OCI-LY3 (cell line): ENCODE measurements at regions not wholly inside any gene's neighbourhood (a gene's known extent, or its start where the extent isn't known, plus 50 kb on each side); places are given as distances from the start of the nearest gene placed in this dataset.

Experiments
- H2AFZ ChIP-seq: fragments of 200-600, 300-600 bp; shearing (Covaris generic); 2 replicates; pipeline ENCODE4 v1.6.0; 2014; ENCODE audit warnings: antibody characterized with exemption, low read depth, low read length
- H3K27ac ChIP-seq: fragments of 200-600, 300-600 bp; sonication (generic); 2 replicates; pipeline ENCODE4 v1.5.1; 2014; ENCODE audit warnings: mild to moderate bottlenecking, low read length, moderate library complexity, mixed read lengths
- H3K27me3 ChIP-seq: fragments of 200-600, 300-600 bp; sonication (generic); 2 replicates; pipeline ENCODE4 v1.6.1; 2014; ENCODE audit warnings: low read depth, low read length, mixed read lengths
- H3K36me3 ChIP-seq: fragments of 200-600, 300-600 bp; sonication (generic); replicated peaks from 2 replicates; pipeline ENCODE3; 2014; ENCODE audit warnings: low read depth, low read length, mixed read lengths
- H3K4me1 ChIP-seq: fragments of 300-600, 200-600 bp; sonication (generic); 2 replicates; pipeline ENCODE4 v1.6.1; 2014; ENCODE audit warnings: low read length, mixed read lengths
- H3K4me2 ChIP-seq: fragments of 200-600, 300-600 bp; sonication (generic); 2 replicates; pipeline ENCODE4 v1.6.1; 2014; ENCODE audit warnings: low read length, mixed read lengths
- H3K4me3 ChIP-seq: fragments of 300-600, 200-600 bp; sonication (generic); 2 replicates; pipeline ENCODE4 v1.5.1; 2014; ENCODE audit warnings: antibody characterized with exemption, mild to moderate bottlenecking, low read length, moderate library complexity
- H3K79me2 ChIP-seq: fragments of 300-600, 200-600 bp; shearing (Covaris generic); 2 replicates; pipeline ENCODE4 v1.6.1; 2014; ENCODE audit warnings: mild to moderate bottlenecking, low read length, mixed read lengths
- H3K9ac ChIP-seq: fragments of 300-600, 200-600 bp; shearing (Covaris generic); 2 replicates; pipeline ENCODE4 v1.6.0; 2014; ENCODE audit warnings: mild to moderate bottlenecking, low read length, moderate library complexity
- H3K9me3 ChIP-seq: fragments of 200-600, 300-600 bp; shearing (Covaris generic); 2 replicates; pipeline ENCODE4 v1.6.1; 2014; ENCODE audit warnings: low read length, mixed read lengths; ENCODE audit not compliant: insufficient read depth
- H4K20me1 ChIP-seq: fragments of 200-600, 300-600 bp; sonication (generic); 2 replicates; pipeline ENCODE4 v1.6.1; 2016; ENCODE audit warnings: low read length, mixed read lengths; ENCODE audit not compliant: insufficient read depth
- CTCF ChIP-seq: fragments of 200-600, 300-600 bp; sonication (generic); IDR thresholded peaks from 2 replicates; pipeline ENCODE4 v1.5.1; 2014; ENCODE audit warnings: antibody characterized with exemption, low read length, low read depth
- EZH2phosphoT487 ChIP-seq: fragments of 200-600 bp; shearing (Covaris generic); IDR thresholded peaks from 2 replicates; pipeline ENCODE4 v1.6.1; 2018; ENCODE audit warnings: antibody characterized with exemption, mixed run types, low read depth

GRCh38 chr2:217711188-217711587 lies 291.6 kb downstream of the TNS1 start:
- Histone ChIP-seq H3K27ac (no peak overlapping the region), H2AFZ (no peak overlapping the region), H3K4me1 (no peaks in the 10 kb centered on the region), H3K79me2 (no peaks in the 10 kb centered on the region), H3K9me3 (no peaks in the 10 kb centered on the region), H3K4me3 (no peak overlapping the region), H3K9ac (no peak overlapping the region), H3K27me3 (peaks cover 27% of the 10 kb centered on the region), H3K4me2 (no peak overlapping the region), H3K36me3 (no peaks in the 10 kb centered on the region), H4K20me1 (no peaks in the 10 kb centered on the region)
- TF ChIP-seq EZH2phosphoT487, result no peak
- no peak for TF ChIP-seq CTCF

GRCh38 chr2:217710211-217710765 lies 292.5 kb downstream of the TNS1 start:
- TF ChIP-seq EZH2phosphoT487 (no peak), CTCF (no peak)
- Histone ChIP-seq H3K79me2 (no peaks in the 10 kb centered on the region), H3K4me1 (no peaks in the 10 kb centered on the region), H4K20me1 (no peaks in the 10 kb centered on the region), H3K27me3 (peaks cover 27% of the 10 kb centered on the region), H3K9ac (no peak overlapping the region), H3K4me3 (no peak overlapping the region), H3K9me3 (no peaks in the 10 kb centered on the region), H2AFZ (no peak overlapping the region), H3K27ac (no peak overlapping the region), H3K4me2 (no peak overlapping the region), H3K36me3 (no peaks in the 10 kb centered on the region)

DNA sequence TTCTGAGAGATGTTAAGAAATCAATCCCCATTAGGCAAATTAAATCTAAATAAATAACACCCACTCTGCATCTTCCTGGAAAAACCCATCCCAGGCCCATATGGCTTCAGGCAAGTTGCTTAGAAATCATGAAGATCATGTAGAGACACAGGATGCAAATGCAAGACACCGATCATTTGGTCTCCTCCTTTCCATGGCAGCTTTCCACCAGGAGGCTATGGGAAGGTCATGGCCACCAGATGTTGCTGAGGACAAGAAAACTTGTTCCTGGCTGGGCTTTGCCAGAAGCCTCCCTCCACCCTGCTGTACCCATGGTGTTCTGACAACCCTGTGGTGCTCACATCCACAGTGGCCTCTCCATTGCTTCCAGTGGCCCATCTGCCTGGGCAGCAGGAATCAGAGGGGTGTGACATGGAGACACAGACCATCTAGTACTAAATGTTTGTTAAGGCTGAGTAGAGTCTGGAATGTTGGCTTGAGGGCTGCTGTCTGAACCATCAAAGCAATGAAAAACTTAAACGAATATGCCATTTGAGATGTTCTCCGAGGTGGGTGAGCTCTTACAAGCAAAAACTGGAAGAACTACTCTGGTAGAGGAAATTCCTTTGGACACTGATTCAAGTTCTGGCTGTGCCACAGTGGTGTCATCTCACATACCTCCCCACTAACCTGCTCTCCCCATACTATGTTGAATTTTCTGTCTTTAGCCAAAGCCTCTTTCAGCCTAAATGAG lies 293.2 kb downstream of the TNS1 start:
- Histone ChIP-seq H3K9ac (no peak overlapping the region), H4K20me1 (no peaks in the 10 kb centered on the region), H3K36me3 (no peaks in the 10 kb centered on the region), H2AFZ (no peak overlapping the region), H3K27me3 (peaks cover 27% of the 10 kb centered on the region), H3K9me3 (no peaks in the 10 kb centered on the region), H3K27ac (no peak overlapping the region), H3K79me2 (no peaks in the 10 kb centered on the region), H3K4me3 (no peak overlapping the region), H3K4me1 (no peaks in the 10 kb centered on the region), H3K4me2 (no peak overlapping the region)
- no peak for TF ChIP-seq EZH2phosphoT487
- no peak for TF ChIP-seq CTCF

DNA sequence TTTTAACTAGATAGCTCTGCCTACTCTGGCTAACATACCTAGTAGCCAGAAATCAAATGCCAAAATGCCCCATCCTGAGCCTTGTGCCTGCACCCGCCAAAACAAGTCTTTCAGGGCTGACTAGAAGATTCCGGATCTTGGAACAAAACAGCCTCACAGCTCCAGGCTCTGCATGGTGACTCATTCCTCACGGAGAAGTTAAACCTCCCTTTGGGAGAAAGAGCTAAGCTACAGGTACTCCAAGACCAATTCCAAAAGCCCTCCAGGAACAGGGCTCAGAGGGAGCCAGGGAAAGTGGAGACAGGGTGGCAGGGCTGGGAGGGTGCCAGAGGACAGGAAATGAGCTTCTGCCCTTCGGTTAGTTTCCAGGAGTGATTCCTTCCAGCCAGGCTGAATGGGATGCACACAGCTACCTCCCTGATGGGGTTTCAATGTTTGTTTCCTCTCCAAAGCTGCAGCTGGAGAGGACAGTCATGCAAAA lies 295.6 kb downstream of the TNS1 start:
- TF ChIP-seq EZH2phosphoT487, result no peak
- TF ChIP-seq CTCF, result no peak
- no peak overlapping the region for H3K27ac ChIP-seq
- no peak overlapping the region for H2AFZ ChIP-seq
- H3K9ac ChIP-seq, result no peak overlapping the region
- no peaks in the 10 kb centered on the region for H3K36me3 ChIP-seq
- no peak overlapping the region for H3K4me2 ChIP-seq
- no peaks in the 10 kb centered on the region for H3K4me1 ChIP-seq
- H4K20me1 ChIP-seq, result no peaks in the 10 kb centered on the region
- peaks cover 34% of the 10 kb centered on the region for H3K27me3 ChIP-seq
- no peaks in the 10 kb centered on the region for H3K9me3 ChIP-seq
- no peaks in the 10 kb centered on the region for H3K79me2 ChIP-seq
- no peak overlapping the region for H3K4me3 ChIP-seq
